GM23338 (cell line): ENCODE measurements at regions not wholly inside any gene's neighbourhood (a gene's known extent, or its start where the extent isn't known, plus 50 kb on each side); places are given as distances from the start of the nearest gene placed in this dataset.

ENCODE experiments used
- ATAC-seq: fragments of 200-7000 bp; cut with Tn5 transposase; 3 replicates; pipeline ENCODE4 v1.9.1; 2020
- DNase-seq: peaks from one replicate; pipeline ENCODE4 v3.0.0-alpha.2; 2015; ENCODE audit warnings: low spot score
- H2AFZ ChIP-seq: fragments of 200-600 bp; sonication (generic); 2 replicates; pipeline ENCODE4 v1.8.0; 2016; ENCODE audit warnings: antibody characterized with exemption, mild to moderate bottlenecking, moderate library complexity
- H3F3A ChIP-seq: fragments of 200-600 bp; sonication (generic); replicated peaks from 2 replicates; pipeline ENCODE4 v1.8.0; 2017; ENCODE audit warnings: antibody characterized with exemption, mixed run types, low read depth
- H3K27ac ChIP-seq: fragments of 200-600 bp; sonication (generic); 2 replicates; pipeline ENCODE4 v1.6.1; 2016; ENCODE audit warnings: low read depth
- H3K27me3 ChIP-seq: fragments of 200-600 bp; sonication (generic); 2 replicates; pipeline ENCODE4 v1.8.0; 2016; ENCODE audit warnings: mild to moderate bottlenecking, mixed run types, moderate library complexity; ENCODE audit not compliant: insufficient read depth
- H3K36me3 ChIP-seq: fragments of 200-600 bp; sonication (generic); 2 replicates; pipeline ENCODE4 v1.8.0; 2016; ENCODE audit warnings: mild to moderate bottlenecking; ENCODE audit not compliant: insufficient read depth
- H3K4me1 ChIP-seq: fragments of 200-600 bp; sonication (generic); 2 replicates; pipeline ENCODE4 v1.8.0; 2016; ENCODE audit warnings: mild to moderate bottlenecking, moderate library complexity; ENCODE audit not compliant: insufficient read depth
- H3K4me2 ChIP-seq: fragments of 200-600 bp; sonication (generic); 2 replicates; pipeline ENCODE4 v1.7.1; 2017; ENCODE audit warnings: mixed run types
- H3K4me3 ChIP-seq: fragments of 200-600 bp; sonication (generic); 2 replicates; pipeline ENCODE4 v1.6.1; 2016; ENCODE audit warnings: mixed run types
- H3K79me2 ChIP-seq: fragments of 200-600 bp; sonication (generic); replicated peaks from 2 replicates; pipeline ENCODE4 v1.8.0; 2017; ENCODE audit warnings: mild to moderate bottlenecking; ENCODE audit not compliant: insufficient read depth
- H3K9me2 ChIP-seq: fragments of 200-600 bp; sonication (generic); 2 replicates; pipeline ENCODE4 v1.8.0; 2017; ENCODE audit not compliant: insufficient read depth
- H4K20me1 ChIP-seq: fragments of 200-600 bp; sonication (generic); replicated peaks from 2 replicates; pipeline ENCODE4 v1.8.0; 2017; ENCODE audit warnings: mild to moderate bottlenecking; ENCODE audit not compliant: insufficient read depth
- H3K27ac Mint-ChIP-seq: 2 replicates; pipeline ENCODE4 v1.8.0; 2020; ENCODE audit warnings: inconsistent platforms, mild to moderate bottlenecking, moderate library complexity, mixed read lengths
- H3K27me3 Mint-ChIP-seq: 3 replicates; pipeline ENCODE4 v1.8.0; 2022; ENCODE audit warnings: low read depth, mild to moderate bottlenecking, moderate library complexity, mixed read lengths, inconsistent platforms; ENCODE audit not compliant: insufficient read depth, poor library complexity
- H3K36me3 Mint-ChIP-seq: 3 replicates; pipeline ENCODE4 v1.8.0; 2021; ENCODE audit warnings: low read depth, mild to moderate bottlenecking, inconsistent platforms, moderate library complexity, mixed read lengths
- H3K4me1 Mint-ChIP-seq: 3 replicates; pipeline ENCODE4 v1.8.0; 2020; ENCODE audit warnings: mild to moderate bottlenecking, inconsistent platforms, mixed read lengths
- H3K4me3 Mint-ChIP-seq: 3 replicates; pipeline ENCODE4 v1.8.0; 2021; ENCODE audit warnings: moderate library complexity, mild to moderate bottlenecking, inconsistent platforms, mixed read lengths
- H3K9me3 Mint-ChIP-seq: 3 replicates; pipeline ENCODE4 v1.8.0; 2020; ENCODE audit warnings: moderate library complexity, mild to moderate bottlenecking, inconsistent platforms, mixed read lengths
- CREB1 ChIP-seq: fragments of 250-450 bp; sonication (Bioruptor Pico); IDR thresholded peaks from 2 replicates; pipeline ENCODE4 v1.5.0; 2020; ENCODE audit warnings: low read depth, mild to moderate bottlenecking, moderate library complexity
- CTCF ChIP-seq, 2 experiments: fragments of 200-600 bp in 1 of 2; sonication (generic) in 1 of 2; conservative IDR thresholded peaks; 2 replicates each; pipeline versions ENCODE4 v1.5.1 to v1.6.1; 2016 to 2017; ENCODE audit warnings: antibody characterized with exemption in 2 of 2, low read depth in 2 of 2, mild to moderate bottlenecking in 2 of 2, moderate library complexity in 1 of 2
- ETS1 ChIP-seq: IDR thresholded peaks from 2 replicates; pipeline ENCODE4 v1.6.1; 2016; ENCODE audit warnings: antibody characterized with exemption
- EZH2 ChIP-seq: fragments of 200-600 bp; sonication (generic); IDR thresholded peaks from one replicate; pipeline ENCODE4 v1.8.0; 2017; ENCODE audit warnings: antibody characterized with exemption, mild to moderate bottlenecking, low read depth; ENCODE audit not compliant: unreplicated experiment
- EZH2phosphoT487 ChIP-seq: fragments of 200-600 bp; sonication (generic); IDR thresholded peaks from one replicate; pipeline ENCODE4 v1.8.1; 2018; ENCODE audit warnings: antibody characterized with exemption; ENCODE audit not compliant: unreplicated experiment
- JUNB ChIP-seq: IDR thresholded peaks from one replicate; pipeline ENCODE4 v1.6.1; 2016; ENCODE audit warnings: antibody characterized with exemption; ENCODE audit not compliant: unreplicated experiment
- NANOG ChIP-seq: IDR thresholded peaks from 2 replicates; pipeline ENCODE4 v1.6.1; 2016; ENCODE audit warnings: antibody characterized with exemption, borderline replicate concordance
- STAT1 ChIP-seq: IDR thresholded peaks from one replicate; pipeline ENCODE4 v1.6.1; 2016; ENCODE audit warnings: antibody characterized with exemption; ENCODE audit not compliant: unreplicated experiment
- ZNF331 ChIP-seq: fragments of 250-450 bp; sonication (Bioruptor Pico); IDR thresholded peaks from 2 replicates; pipeline ENCODE4 v1.5.0; 2020; ENCODE audit warnings: low read depth, mild to moderate bottlenecking, moderate library complexity
- ZNF462 ChIP-seq: fragments of 250-450 bp; sonication (Bioruptor Pico); IDR thresholded peaks from 2 replicates; pipeline ENCODE4 v1.5.0; 2020; ENCODE audit warnings: mild to moderate bottlenecking, moderate library complexity

DNA sequence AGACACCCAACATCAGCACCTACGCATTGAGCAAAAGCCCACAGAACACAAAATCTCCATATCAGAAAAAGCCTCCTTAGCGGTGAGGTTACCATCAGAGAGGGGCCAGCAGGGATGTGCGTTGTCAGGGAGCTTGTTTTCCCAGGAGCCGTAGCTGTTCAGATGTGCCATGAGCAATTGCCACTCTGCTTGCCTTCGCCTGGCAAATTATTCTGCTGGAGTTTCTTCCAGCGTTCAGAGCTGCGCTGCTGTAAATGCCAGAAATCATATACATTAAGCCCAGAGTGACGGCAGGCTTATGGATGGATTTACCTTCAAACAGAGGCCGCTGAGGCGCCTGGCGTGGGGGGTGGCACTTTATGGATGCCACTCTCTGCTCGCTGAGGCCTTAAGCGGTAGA lies 632.3 kb downstream of the BCOR start:
- H3K9me2 ChIP-seq, result no peaks in the 10 kb centered on the region
- no peaks in the 10 kb centered on the region for H3F3A ChIP-seq
- H2AFZ ChIP-seq, result no peak overlapping the region
- H4K20me1 ChIP-seq, result no peaks in the 10 kb centered on the region
- DNase-seq, result no peak
- no peaks in the 10 kb centered on the region for H3K36me3 Mint-ChIP-seq
- no peak overlapping the region for H3K4me3 Mint-ChIP-seq
- H3K9me3 Mint-ChIP-seq, result no peaks in the 10 kb centered on the region
- H3K4me1 Mint-ChIP-seq, result no peaks in the 10 kb centered on the region; the same call in 2 of the 3 replicates
- TF ChIP-seq CREB1 (no peak), ETS1 (no peak), JUNB (no peak), EZH2phosphoT487 (no peak), ZNF462 (no peak), STAT1 (no peak)
- no peak overlapping the region for H3K4me3 ChIP-seq
- peaks cover 6% of the 10 kb centered on the region for H3K27me3 Mint-ChIP-seq
- H3K4me2 ChIP-seq, result no peak overlapping the region
- H3K36me3 ChIP-seq, result no peaks in the 10 kb centered on the region
- no peaks in the 10 kb centered on the region for H3K4me1 ChIP-seq
- no peak overlapping the region for H3K27ac ChIP-seq
- H3K27me3 ChIP-seq, result no peaks in the 10 kb centered on the region
- no peak overlapping the region for H3K27ac Mint-ChIP-seq
- no peak for ATAC-seq
- H3K79me2 ChIP-seq, result no peaks in the 10 kb centered on the region

DNA sequence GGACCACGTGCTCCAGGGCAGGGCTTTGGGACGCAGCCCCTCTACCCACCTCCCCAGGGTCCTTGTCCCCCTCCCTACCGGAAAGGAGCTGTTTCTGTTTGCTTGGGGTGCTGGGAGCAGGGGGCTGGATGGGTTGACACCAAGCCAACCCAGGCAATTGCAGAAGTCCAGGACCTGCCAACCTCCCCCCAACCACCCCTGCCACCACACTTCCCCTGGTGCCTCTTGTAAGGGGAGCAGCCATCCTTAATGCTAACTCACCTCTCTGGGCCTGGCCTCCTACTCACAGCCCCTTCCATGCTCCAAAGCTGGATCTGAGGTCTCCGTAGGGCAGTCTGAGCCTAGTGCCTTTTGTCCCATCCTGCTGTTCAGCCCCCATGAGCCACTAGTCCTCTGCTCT lies 631.9 kb downstream of the BCOR start:
- Histone ChIP-seq H3K36me3 (no peaks in the 10 kb centered on the region), H3K4me1 (no peaks in the 10 kb centered on the region), H4K20me1 (no peaks in the 10 kb centered on the region), H3K27me3 (no peaks in the 10 kb centered on the region), H3K27ac (no peak overlapping the region), H3K9me2 (no peaks in the 10 kb centered on the region), H3K79me2 (no peaks in the 10 kb centered on the region), H2AFZ (no peak overlapping the region), H3K4me2 (no peak overlapping the region), H3F3A (no peaks in the 10 kb centered on the region), H3K4me3 (no peak overlapping the region)
- ATAC-seq (no peak), DNase-seq (no peak)
- Mint-ChIP-seq H3K4me1 (no peaks in the 10 kb centered on the region; the same call in 2 of the 3 replicates), H3K4me3 (no peak overlapping the region), H3K36me3 (no peaks in the 10 kb centered on the region), H3K9me3 (no peaks in the 10 kb centered on the region), H3K27me3 (peaks cover 6% of the 10 kb centered on the region), H3K27ac (no peak overlapping the region)
- TF ChIP-seq EZH2phosphoT487, result no peak
- TF ChIP-seq CTCF (conservative IDR thresholded peaks at IDR 0.05; ENCODE audit: low read depth in 2 of 2), result no peak
- no peak for TF ChIP-seq EZH2
- no peak for TF ChIP-seq ETS1
- no peak for TF ChIP-seq ZNF331 (CRISPR knock-in tag)
- TF ChIP-seq NANOG, result no peak
